SU-DHL-6 (cell line): ENCODE measurements at regions not wholly inside any gene's neighbourhood (a gene's known extent, or its start where the extent isn't known, plus 50 kb on each side); places are given as distances from the start of the nearest gene placed in this dataset.

Experiments used
- EZH2phosphoT487 ChIP-seq: fragments of 200-600 bp; sonication (generic), shearing (Covaris generic); conservative IDR thresholded peaks from 2 replicates; pipeline ENCODE4 v1.6.1; 2018; ENCODE audit warnings: mild to moderate bottlenecking, antibody characterized with exemption, low read length, moderate library complexity, mixed read lengths
- TF ChIP-seq, protein P1 (sequence below): fragments of 200-600 bp; sonication (generic); IDR thresholded peaks from one replicate; pipeline ENCODE4 v1.5.1; 2017; ENCODE audit warnings: antibody characterized with exemption, mild to moderate bottlenecking, low read length, moderate library complexity; ENCODE audit not compliant: insufficient read depth, poor library complexity, severe bottlenecking

DNA sequence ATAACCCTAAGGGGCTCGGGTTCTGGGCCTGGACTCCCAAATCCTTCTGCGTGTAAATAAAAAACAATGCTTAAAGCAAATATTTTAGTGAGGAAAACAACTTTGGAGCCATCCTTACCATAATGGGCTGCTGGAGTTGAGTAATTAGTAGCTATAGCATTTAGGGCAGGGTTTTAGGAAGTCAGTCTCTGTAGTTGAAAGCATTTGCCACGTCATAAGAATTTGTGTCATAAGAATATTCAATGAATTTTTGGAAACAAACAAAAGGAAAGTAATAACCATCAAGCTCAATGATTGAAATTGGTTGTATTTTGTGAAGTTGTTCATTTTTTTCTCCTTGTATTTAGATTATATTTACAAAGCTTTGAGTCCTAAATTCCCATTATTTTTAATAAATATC, 114.8 kb upstream of the ELL2 start:
- TF ChIP-seq, protein P1, sequence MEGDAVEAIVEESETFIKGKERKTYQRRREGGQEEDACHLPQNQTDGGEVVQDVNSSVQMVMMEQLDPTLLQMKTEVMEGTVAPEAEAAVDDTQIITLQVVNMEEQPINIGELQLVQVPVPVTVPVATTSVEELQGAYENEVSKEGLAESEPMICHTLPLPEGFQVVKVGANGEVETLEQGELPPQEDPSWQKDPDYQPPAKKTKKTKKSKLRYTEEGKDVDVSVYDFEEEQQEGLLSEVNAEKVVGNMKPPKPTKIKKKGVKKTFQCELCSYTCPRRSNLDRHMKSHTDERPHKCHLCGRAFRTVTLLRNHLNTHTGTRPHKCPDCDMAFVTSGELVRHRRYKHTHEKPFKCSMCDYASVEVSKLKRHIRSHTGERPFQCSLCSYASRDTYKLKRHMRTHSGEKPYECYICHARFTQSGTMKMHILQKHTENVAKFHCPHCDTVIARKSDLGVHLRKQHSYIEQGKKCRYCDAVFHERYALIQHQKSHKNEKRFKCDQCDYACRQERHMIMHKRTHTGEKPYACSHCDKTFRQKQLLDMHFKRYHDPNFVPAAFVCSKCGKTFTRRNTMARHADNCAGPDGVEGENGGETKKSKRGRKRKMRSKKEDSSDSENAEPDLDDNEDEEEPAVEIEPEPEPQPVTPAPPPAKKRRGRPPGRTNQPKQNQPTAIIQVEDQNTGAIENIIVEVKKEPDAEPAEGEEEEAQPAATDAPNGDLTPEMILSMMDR: no peak
- TF ChIP-seq EZH2phosphoT487: no peak
